Retina (tissue), 1 donor: ENCODE measurements at regions not wholly inside any gene's neighbourhood (a gene's known extent, or its start where the extent isn't known, plus 50 kb on each side); places are given as distances from the start of the nearest gene placed in this dataset.

Experiments
- DNase-seq: peaks from one replicate; pipeline ENCODE4 v3.0.0-alpha.2; 2016

GRCh38 chr15:95470997-95471689 lies 859.4 kb upstream of the NR2F2 start:
- DNase-seq, result no peak

DNA sequence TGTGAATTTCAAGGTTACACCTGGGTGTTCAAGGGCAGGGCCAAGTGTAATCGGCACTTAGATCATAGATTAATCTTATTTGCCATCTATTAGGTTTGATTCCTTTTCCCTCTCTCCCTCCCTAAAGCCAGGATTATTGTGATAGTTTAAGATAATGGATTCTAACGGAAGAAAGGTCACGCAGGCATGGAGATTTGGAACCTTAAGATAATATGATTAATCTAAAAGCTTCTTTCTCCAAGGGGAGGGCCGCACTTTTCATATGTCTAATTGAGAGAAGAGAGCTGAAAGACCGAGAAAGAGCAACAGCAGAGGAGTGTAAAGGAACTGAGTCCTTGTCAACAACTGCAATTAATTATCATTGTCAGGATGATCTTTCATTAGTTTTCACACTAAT lies 858.8 kb upstream of the NR2F2 start:
- DNase-seq, result no peak

DNA sequence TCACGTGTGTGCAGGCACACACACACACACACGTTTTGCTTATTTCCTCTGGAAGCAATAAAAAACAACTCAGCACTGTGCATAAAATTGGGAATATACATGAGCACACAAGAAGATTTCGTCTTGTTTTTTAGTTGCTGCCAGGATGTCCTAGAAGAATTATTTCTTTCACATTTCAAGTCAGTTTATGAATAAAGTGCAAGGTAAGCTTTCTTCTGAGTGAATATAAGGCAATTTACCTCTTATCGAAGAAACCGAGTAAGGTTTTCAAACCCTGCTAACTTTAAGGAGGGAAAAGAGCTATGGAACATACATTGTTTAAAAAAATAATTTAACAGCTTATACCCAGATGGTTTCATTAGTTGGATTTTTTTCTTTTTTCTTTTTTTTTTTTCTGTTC lies 855.4 kb upstream of the NR2F2 start:
- DNase-seq, result no peak

- DNase-seq, result no peak
These were observed 851.2 kb upstream of the NR2F2 start for GRCh38 chr15:95479308-95479707.

GRCh38 chr15:95485367-95485766 lies 845.1 kb upstream of the NR2F2 start:
- DNase-seq, result no peak

DNA sequence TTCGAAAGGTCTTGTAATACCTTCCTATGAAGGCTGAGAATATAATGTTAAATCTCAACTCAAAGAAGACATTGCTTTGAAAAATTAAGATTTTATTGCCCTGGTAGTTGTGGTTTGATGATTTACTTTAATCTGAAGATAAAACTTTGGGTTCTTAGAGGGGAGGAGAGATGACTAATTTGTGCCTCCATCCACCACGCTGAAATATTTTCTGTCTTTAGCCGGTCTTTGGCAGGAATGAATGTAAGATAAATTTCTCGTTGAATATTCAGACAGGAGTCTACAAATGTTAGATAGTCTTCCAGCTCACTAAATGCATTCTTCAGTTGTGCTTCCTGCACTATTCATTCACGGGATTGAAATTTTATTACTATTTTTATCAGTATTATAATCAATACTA lies 844.3 kb upstream of the NR2F2 start:
- no peak for DNase-seq

GRCh38 chr15:95489103-95489502 lies 841.4 kb upstream of the NR2F2 start:
- no peak for DNase-seq

- no peak for DNase-seq
These were observed 838.0 kb upstream of the NR2F2 start for GRCh38 chr15:95492388-95493070.

DNA sequence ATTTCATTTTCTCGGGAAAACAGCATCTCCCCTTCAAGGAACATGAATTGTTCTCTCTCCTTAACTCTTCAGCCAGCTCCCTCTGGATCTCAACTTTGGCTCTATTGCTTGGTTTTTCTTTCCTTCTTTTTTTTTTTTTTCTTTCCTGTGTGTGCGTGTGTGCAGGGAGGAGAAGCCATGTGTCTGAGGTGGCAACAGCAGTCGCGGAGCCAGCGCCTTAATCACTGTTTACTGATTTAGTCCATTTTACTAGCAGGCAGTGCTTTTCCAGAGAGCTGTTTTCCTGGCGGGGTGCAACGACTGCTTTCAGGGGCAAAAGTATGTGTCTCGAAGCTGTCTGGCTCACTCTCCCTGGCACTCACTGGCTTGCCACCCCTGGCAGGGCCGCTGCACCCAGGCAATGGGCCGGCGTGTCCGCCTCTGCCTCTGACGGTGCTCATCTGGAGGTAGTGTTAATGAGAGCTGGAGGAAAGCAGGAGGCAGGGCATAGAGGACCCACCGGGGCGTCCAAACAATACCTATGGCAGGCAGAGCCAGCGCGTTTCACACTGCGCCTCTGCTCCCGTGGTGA lies 835.4 kb upstream of the NR2F2 start:
- peak; percentile 72 for DNase-seq

GRCh38 chr15:95497634-95498033 lies 832.9 kb upstream of the NR2F2 start:
- DNase-seq, result peak; percentile 41

DNA sequence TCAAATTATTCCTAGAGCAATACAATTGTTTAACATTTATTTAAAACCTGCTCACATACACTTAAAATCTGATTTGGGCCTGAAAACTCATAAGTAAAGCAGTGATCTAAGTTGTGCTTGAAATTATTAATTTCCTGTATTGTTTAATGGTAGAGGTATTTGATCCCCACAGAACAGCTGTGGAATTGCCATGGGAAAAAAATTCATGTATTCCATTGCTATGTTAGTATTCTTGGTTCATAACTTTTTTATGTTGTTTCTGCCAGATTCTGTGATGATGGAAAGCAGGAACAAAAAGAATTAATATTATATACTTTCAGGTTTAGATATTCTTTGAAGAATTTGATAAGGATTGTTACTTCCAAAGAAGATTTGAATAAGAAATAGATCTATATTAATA lies 831.5 kb upstream of the NR2F2 start:
- no peak for DNase-seq

DNA sequence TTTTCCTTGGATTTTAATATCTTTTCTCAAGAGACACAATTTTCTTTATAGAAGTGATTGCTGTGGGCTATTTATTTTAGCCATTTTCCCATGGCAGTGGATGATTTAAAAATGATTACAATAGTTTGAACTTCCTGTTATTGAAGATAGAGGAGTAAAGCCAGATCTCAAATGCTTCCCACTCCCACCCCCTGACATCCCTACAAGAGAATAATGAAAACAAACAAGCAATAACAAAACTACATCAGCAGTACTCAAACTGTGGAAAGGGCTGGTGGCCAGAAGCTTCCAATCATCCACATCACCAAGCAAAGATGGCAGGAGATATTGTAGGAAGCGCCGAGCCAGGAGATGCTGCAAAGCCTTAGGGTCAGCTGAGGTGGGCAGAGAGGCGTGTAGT lies 831.1 kb upstream of the NR2F2 start:
- no peak for DNase-seq

DNA sequence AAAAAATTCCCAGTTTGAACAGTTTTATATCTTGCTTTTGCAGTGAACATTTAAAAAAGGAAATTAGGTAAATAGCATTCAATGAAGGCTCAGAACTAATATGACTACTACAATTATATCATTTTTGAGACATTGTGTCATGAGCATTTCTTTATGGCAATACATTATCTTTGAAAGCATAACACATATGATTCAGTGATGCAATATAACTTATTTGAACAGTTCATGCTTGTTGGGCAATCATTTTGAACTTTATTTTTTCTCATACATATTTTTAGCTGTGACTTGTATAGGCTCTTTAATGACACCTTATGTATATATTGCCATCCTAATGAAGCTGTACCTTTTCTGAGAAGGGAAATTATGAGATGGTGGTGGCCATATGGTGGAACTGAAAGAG lies 828.6 kb upstream of the NR2F2 start:
- no peak for DNase-seq

- DNase-seq, result no peak
These were observed 827.4 kb upstream of the NR2F2 start for GRCh38 chr15:95503107-95503506.

DNA sequence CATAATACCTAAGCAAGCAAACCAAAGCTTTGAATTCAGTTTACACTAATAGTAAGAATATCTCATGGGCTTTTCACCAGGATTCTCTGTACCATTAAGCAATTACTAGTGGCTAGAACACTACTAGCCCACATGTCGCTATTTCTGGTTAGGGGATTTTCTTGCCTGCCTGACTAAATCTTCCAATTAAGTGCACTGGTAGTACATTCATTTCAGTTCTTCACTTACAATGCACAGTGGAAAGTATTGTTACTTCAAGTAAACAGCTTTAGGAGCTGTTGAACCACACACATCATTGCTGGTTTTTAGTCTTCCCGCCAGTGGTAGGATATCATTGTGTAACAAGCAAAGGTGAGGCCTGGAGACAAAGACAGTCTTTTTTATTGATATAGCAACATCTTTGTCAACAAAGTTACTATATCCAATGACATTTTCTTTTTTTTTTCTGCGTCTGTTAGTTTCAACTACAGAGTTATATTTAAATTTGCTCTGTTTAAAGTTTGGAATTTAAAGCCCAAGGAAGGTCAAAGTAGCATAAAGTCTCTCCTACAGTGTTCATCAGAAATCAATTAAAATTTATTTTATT lies 826.8 kb upstream of the NR2F2 start:
- DNase-seq, result no peak

GRCh38 chr15:95511671-95512070 lies 818.8 kb upstream of the NR2F2 start:
- no peak for DNase-seq

DNA sequence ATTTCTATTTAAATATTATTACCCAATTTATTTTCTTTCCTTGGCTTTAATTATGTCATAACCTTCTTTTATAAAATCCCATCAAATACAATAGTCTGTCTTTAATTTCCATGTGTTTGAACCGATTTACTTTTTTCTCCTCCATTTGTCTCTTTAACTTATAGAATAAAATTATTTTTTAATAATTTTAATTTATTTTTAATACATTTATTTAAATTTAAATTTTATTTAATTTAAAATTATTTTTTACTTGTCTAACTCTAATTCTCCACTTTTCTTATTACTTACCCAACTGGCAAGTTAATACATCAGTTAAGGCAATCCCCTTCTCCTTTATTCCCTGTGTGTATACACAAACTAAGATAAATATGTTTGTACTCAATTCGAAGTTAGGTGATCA lies 817.6 kb upstream of the NR2F2 start:
- DNase-seq, result no peak

DNA sequence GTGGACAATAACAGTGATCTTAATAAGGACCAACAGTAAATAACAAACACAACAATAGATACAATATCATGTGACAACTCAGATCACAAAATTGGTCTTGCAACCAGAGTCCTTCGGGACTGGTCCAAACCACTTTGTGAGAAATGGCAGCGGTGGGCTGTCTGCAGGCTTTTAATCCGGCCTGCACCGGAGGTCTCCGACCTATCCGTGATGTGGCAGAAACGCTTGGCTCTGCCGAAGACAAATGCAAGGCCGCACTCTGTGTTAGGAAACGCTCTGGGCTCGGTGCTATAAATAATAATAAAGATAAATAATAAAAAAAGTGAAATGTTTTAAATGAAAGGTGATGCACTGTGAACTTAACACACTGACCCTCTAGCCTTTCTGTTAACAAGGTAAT lies 810.6 kb upstream of the NR2F2 start:
- no peak for DNase-seq

DNA sequence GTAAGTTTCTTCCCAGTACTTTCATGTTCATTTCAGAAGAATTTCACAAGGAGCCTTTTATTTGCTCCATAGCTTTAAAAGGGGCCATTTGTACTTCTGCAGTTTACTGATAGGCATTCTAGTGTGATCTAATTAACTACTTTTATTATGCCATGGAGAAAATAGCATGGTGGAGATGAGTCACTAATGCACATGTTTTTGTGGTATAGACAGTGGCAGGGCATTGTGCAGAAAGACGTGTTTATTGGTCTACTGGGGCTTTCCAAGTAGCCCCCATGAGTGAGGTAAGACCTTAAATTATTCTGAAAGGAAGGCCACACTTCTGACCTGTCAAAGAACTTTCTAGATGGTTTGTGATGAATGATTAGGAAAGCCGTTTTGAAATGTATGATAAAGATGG lies 810.0 kb upstream of the NR2F2 start:
- no peak for DNase-seq

GRCh38 chr15:95520922-95521321 lies 809.6 kb upstream of the NR2F2 start:
- no peak for DNase-seq

DNA sequence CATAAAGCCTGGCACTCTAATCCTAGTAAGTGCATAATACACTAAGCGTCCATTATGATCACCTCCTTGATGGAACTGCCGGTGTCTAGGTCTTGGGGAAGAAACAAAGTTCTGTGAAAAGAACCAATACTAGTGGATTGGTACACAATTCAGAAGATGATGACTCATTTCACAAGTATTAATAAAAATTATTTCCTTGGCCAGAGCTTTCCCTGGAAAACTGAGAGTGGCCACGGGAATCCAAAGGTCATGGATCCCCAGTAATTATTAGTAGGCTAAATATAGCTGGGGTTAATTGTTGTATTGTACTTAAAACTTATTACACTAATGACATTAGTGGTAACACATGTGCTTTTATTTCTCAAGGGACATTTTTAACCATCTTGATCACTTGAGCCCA lies 808.0 kb upstream of the NR2F2 start:
- no peak for DNase-seq

- no peak for DNase-seq
These were observed 801.6 kb upstream of the NR2F2 start for GRCh38 chr15:95528920-95529319.

DNA sequence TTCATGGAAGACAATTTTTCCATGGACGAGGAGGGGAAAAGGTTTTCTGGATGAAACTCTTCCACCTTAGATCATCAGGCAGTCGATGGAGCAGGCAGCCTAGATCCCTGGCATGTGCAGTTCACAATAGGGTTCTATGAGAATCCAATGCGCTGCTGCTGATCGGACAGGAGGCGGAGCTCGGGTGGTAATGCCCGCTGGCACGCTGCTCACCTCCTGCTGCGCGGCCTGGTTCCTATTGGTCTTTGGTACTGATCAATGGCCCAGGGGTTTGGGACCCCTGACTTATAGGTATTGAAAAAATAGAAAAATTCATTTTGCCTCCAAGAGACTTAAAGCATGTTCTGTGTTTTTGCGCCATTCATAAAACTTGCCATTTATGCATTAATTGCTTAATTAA lies 793.9 kb upstream of the NR2F2 start:
- no peak for DNase-seq

DNA sequence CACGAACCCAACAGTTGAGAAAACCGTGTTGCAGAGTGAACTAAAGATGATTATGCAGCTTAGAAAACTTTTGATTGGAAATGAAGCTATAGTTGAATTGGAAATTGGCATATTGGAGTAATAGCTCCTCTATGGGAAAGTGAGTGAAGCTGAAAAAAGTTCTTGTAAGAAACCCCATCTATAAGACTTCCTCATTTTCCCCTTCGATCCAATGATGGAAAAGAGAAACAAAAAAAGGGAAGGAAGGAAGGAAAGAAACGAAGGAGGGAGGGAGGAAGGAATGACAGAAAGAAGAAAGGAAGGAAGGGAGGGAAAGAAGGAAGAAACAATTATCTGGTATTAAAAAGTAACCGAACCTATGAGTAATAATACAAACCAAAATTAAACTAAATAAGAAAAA lies 791.8 kb upstream of the NR2F2 start:
- no peak for DNase-seq
